ENCODE measurements at regions not wholly inside any gene's neighbourhood (a gene's known extent, or its start where the extent isn't known, plus 50 kb on each side); places are given as distances from the start of the nearest gene placed in this dataset.

GRCh38 chr12:87924149-87924548 is 105.1 kb downstream of the C12orf50 start:
- TF ChIP-seq, protein P1, sequence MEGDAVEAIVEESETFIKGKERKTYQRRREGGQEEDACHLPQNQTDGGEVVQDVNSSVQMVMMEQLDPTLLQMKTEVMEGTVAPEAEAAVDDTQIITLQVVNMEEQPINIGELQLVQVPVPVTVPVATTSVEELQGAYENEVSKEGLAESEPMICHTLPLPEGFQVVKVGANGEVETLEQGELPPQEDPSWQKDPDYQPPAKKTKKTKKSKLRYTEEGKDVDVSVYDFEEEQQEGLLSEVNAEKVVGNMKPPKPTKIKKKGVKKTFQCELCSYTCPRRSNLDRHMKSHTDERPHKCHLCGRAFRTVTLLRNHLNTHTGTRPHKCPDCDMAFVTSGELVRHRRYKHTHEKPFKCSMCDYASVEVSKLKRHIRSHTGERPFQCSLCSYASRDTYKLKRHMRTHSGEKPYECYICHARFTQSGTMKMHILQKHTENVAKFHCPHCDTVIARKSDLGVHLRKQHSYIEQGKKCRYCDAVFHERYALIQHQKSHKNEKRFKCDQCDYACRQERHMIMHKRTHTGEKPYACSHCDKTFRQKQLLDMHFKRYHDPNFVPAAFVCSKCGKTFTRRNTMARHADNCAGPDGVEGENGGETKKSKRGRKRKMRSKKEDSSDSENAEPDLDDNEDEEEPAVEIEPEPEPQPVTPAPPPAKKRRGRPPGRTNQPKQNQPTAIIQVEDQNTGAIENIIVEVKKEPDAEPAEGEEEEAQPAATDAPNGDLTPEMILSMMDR (IDR thresholded peaks at IDR 0.05): no peak
- TF ChIP-seq POLR2A (IDR thresholded peaks at IDR 0.05): no peak
